Glutamatergic neuron (in vitro differentiated cells): ENCODE measurements at regions not wholly inside any gene's neighbourhood (a gene's known extent, or its start where the extent isn't known, plus 50 kb on each side); places are given as distances from the start of the nearest gene placed in this dataset.

Source experiments
- DNase-seq: peaks from one replicate; pipeline ENCODE4 v3.0.0; 2022
- H3K27ac Mint-ChIP-seq: one replicate; pipeline ENCODE4 v1.8.0; 2020; ENCODE audit warnings: mild to moderate bottlenecking, mixed read lengths, inconsistent platforms; ENCODE audit not compliant: unreplicated experiment
- H3K27me3 Mint-ChIP-seq: one replicate; pipeline ENCODE4 v1.8.0; 2020; ENCODE audit warnings: mild to moderate bottlenecking, moderate library complexity, mixed read lengths, inconsistent platforms; ENCODE audit not compliant: unreplicated experiment
- H3K36me3 Mint-ChIP-seq: one replicate; pipeline ENCODE4 v1.8.0; 2020; ENCODE audit warnings: mild to moderate bottlenecking, mixed read lengths, inconsistent platforms; ENCODE audit not compliant: unreplicated experiment
- H3K4me1 Mint-ChIP-seq: one replicate; pipeline ENCODE4 v1.8.0; 2020; ENCODE audit warnings: mild to moderate bottlenecking, low read depth, mixed read lengths, inconsistent platforms; ENCODE audit not compliant: unreplicated experiment
- H3K4me3 Mint-ChIP-seq: one replicate; pipeline ENCODE4 v1.8.0; 2020; ENCODE audit warnings: mild to moderate bottlenecking, mixed read lengths, inconsistent platforms; ENCODE audit not compliant: unreplicated experiment
- H3K9me3 Mint-ChIP-seq: one replicate; pipeline ENCODE4 v1.8.0; 2020; ENCODE audit warnings: mild to moderate bottlenecking, moderate library complexity, mixed read lengths, inconsistent platforms; ENCODE audit not compliant: unreplicated experiment
- TF ChIP-seq, protein P1 (sequence below): fragments of 200-600 bp; sonication (generic); IDR thresholded peaks from one replicate; pipeline ENCODE4 v1.5.0; 2021; ENCODE audit not compliant: partially characterized antibody, unreplicated experiment

DNA sequence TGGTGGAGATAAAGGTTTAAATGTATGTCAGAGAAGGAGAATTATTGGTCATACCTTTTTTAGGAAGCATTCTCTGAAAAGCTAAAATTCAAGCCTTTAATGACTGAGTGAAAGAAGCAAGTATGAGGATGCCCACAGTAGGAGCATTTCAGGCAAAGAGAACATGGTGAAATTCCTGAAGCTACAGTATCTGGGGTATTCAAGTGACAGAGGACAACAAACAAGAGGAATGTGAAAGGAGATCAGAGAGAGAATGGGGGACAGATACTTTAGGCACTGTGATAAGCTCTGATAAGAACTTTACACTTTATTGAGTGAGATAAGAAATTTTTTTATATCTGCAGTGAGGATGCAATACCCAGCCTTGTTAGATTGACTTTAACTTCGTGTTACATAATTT is 621.3 kb upstream of the AGA start:
- Mint-ChIP-seq H3K27ac (no peak overlapping the region), H3K4me3 (no peak overlapping the region), H3K36me3 (no peaks in the 10 kb centered on the region), H3K27me3 (no peaks in the 10 kb centered on the region), H3K4me1 (no peaks in the 10 kb centered on the region), H3K9me3 (no peaks in the 10 kb centered on the region)
- DNase-seq: no peak
- TF ChIP-seq, protein P1, sequence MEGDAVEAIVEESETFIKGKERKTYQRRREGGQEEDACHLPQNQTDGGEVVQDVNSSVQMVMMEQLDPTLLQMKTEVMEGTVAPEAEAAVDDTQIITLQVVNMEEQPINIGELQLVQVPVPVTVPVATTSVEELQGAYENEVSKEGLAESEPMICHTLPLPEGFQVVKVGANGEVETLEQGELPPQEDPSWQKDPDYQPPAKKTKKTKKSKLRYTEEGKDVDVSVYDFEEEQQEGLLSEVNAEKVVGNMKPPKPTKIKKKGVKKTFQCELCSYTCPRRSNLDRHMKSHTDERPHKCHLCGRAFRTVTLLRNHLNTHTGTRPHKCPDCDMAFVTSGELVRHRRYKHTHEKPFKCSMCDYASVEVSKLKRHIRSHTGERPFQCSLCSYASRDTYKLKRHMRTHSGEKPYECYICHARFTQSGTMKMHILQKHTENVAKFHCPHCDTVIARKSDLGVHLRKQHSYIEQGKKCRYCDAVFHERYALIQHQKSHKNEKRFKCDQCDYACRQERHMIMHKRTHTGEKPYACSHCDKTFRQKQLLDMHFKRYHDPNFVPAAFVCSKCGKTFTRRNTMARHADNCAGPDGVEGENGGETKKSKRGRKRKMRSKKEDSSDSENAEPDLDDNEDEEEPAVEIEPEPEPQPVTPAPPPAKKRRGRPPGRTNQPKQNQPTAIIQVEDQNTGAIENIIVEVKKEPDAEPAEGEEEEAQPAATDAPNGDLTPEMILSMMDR: no peak

DNA sequence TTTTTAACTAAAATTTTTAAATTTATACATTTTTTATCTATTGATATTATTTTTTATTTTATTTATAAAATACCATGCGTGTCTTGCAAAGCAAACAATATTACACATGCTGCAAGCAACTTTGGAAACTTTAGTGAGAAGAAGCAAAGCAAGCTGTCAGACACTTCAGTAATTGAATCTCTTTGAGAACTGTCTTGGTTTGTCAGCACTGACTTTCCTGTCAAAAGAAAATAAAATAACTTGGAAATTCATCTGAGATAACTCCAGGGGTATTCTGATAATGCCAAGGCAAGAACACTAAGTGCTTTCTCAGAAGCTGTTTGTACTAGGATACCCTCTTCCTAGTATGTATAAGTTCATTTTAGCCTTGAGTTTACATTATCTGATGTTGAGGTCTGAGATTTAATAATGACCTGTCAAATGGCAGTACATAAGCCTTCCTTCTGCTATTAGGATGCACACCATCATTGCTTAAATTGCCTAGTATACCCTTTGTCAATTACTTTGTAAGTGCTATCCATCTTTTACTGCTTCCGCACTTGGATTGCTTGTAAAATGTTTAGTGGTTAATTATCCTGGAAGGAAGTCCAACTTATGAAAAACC is 624.2 kb upstream of the AGA start:
- Mint-ChIP-seq H3K4me1 (no peaks in the 10 kb centered on the region), H3K27ac (no peak overlapping the region), H3K9me3 (no peaks in the 10 kb centered on the region), H3K27me3 (no peaks in the 10 kb centered on the region), H3K4me3 (no peak overlapping the region), H3K36me3 (no peaks in the 10 kb centered on the region)
- DNase-seq: no peak
- TF ChIP-seq, protein P1: no peak

DNA sequence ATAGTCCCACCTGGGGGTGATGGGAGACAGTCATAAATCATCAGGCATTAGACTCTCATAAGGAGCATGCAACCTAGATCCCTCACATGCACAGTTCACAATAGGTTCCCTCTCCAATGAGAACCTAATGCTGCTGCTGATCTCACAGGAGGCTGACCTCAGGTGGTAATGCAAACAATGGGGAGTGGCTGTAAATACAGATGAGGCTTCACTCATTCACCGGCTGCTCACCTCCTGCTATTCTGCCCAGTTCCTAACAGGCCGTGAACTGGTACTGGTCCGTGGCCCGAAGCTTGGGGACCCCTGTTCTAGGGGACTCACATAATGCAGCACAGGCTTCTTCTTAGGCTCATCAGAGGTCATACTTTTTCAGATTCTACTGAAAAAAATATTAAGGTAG is 625.9 kb upstream of the AGA start:
- Mint-ChIP-seq H3K4me3 (no peak overlapping the region), H3K27ac (no peak overlapping the region), H3K27me3 (no peaks in the 10 kb centered on the region), H3K36me3 (no peaks in the 10 kb centered on the region), H3K9me3 (no peaks in the 10 kb centered on the region), H3K4me1 (no peaks in the 10 kb centered on the region)
- TF ChIP-seq, protein P1: no peak
- DNase-seq: no peak

DNA sequence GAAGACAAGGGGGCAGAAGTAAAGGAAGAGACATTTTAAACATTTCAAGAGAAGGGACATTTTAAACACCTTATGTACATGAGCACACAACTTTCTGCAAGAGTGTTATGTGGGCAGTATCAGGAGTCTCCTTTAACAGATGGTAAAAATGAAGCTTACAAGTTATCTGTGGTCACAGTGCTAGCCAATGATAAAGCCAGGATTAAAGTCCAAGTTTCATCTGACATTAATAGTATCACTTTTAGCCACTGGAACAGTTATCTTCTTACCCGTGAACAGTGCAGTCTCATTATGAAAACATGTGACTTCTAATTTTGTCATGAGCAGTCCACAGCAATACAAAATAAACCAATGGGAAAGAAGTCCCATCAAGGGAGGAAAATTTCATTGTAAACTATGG is 627.9 kb upstream of the AGA start:
- no peak overlapping the region for H3K27ac Mint-ChIP-seq
- H3K4me3 Mint-ChIP-seq: no peak overlapping the region
- no peak for DNase-seq
- TF ChIP-seq, protein P1: no peak
- H3K9me3 Mint-ChIP-seq: no peaks in the 10 kb centered on the region
- H3K27me3 Mint-ChIP-seq: no peaks in the 10 kb centered on the region
- H3K4me1 Mint-ChIP-seq: no peaks in the 10 kb centered on the region
- H3K36me3 Mint-ChIP-seq: no peaks in the 10 kb centered on the region

DNA sequence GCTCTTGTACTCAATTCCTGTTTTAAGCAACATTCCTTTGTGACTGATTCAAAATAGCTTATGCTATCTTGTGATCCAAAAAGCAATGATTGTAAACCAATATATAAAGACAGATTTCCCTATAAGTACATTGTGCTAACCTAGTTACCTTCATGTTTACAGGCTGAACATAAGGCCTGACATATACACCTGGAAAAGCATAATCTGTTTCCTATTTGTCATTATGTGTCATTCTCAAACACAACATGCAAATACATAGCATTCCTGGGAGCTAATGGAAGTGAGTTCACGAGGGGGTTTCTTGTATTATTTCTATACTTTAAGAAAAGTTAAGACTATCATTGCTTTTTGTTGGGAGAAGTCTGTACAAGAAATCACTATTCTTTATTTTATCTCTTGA is 638.1 kb upstream of the AGA start:
- TF ChIP-seq, protein P1: no peak
- Mint-ChIP-seq H3K27ac (no peak overlapping the region), H3K4me3 (no peak overlapping the region), H3K27me3 (peaks cover 2% of the 10 kb centered on the region), H3K4me1 (peaks cover 22% of the 10 kb centered on the region), H3K36me3 (no peaks in the 10 kb centered on the region), H3K9me3 (peaks cover 2% of the 10 kb centered on the region)
- no peak for DNase-seq
